Gastroesophageal sphincter (tissue), 4 donors: ENCODE measurements at regions not wholly inside any gene's neighbourhood (a gene's known extent, or its start where the extent isn't known, plus 50 kb on each side); places are given as distances from the start of the nearest gene placed in this dataset.

Experiments used
- ATAC-seq: fragments of 150-250 bp; one replicate; pipeline ENCODE4 v1.9.1; 2016; ENCODE audit warnings: mild to moderate bottlenecking, moderate library complexity
- H3K27ac ChIP-seq, 4 donors: fragments of 200-600 bp; sonication (generic) in 3 of 4; 1 replicate in 3 of 4; 2 replicates in 1 of 4; pipeline ENCODE4 v1.5.1; 2016 to 2019
- H3K27me3 ChIP-seq: fragments of 200-600 bp; sonication (generic); one replicate; pipeline ENCODE4 v1.5.1; 2019
- H3K36me3 ChIP-seq, 2 donors: fragments of 200-600 bp; sonication (generic); one replicate each; pipeline ENCODE4 v1.5.1; 2019; ENCODE audit warnings: control low read depth in 1 of 2
- H3K4me1 ChIP-seq, 3 donors: fragments of 200-600 bp; sonication (generic); 1 replicate in 2 of 3; 2 replicates in 1 of 3; pipeline ENCODE4 v1.5.1; 2016 to 2019; ENCODE audit warnings: control low read depth in 2 of 3
- H3K4me3 ChIP-seq, 2 donors: fragments of 200-600 bp; sonication (generic); one replicate each; pipeline ENCODE4 v1.5.1; 2019; ENCODE audit warnings: mild to moderate bottlenecking in 1 of 2, moderate library complexity in 1 of 2
- H3K9me3 ChIP-seq, 3 donors: fragments of 200-600 bp; sonication (generic); one replicate each; pipeline ENCODE4 v1.5.1; 2017 to 2019; ENCODE audit warnings: control low read depth in 2 of 3
- CTCF ChIP-seq, 4 experiments: fragments of 200-600 bp in 2 of 4; fragments of 450-650 bp in 2 of 4; sonication (generic) in 1 of 4; IDR thresholded peaks; one replicate each; pipeline ENCODE4 v1.5.1; 2017 to 2019; ENCODE audit warnings: antibody characterized with exemption in 4 of 4, mild to moderate bottlenecking in 2 of 4, moderate library complexity in 2 of 4
- EP300 ChIP-seq: sonication (generic); formaldehyde crosslinking; IDR thresholded peaks from one replicate; pipeline ENCODE4 v1.6.1; 2017; ENCODE audit warnings: antibody characterized with exemption, mild to moderate bottlenecking
- POLR2A ChIP-seq, 2 donors: fragments of 450-650 bp; IDR thresholded peaks; one replicate each; pipeline ENCODE4 v1.6.1; 2017; ENCODE audit warnings: antibody characterized with exemption in 2 of 2, mild to moderate bottlenecking in 2 of 2, moderate library complexity in 1 of 2
- POLR2AphosphoS5 ChIP-seq: sonication (generic); formaldehyde crosslinking; IDR thresholded peaks from one replicate; pipeline ENCODE4 v1.6.1; 2017; ENCODE audit warnings: antibody characterized with exemption
- WGBS, 2 donors: methylation state at CpG; one replicate each; pipeline ENCODE4 v1.1.5; 2018; ENCODE audit warnings: low coverage in 1 of 2; 5-methylcytosine and 5-hydroxymethylcytosine counted together

- 96% methylated on average over 3 of the region's 3 CpGs for WGBS, 2 donors
- no peak for TF ChIP-seq POLR2A (IDR thresholded peaks at IDR 0.05)
- no peak for TF ChIP-seq CTCF (IDR thresholded peaks at IDR 0.05)
- TF ChIP-seq POLR2AphosphoS5, result no peak
- TF ChIP-seq EP300, result no peak
- no peak overlapping the region for H3K4me3 ChIP-seq
- H3K27ac ChIP-seq, result no peak overlapping the region
- no peak for ATAC-seq
- H3K36me3 ChIP-seq, result no peaks in the 10 kb centered on the region
- no peaks in the 10 kb centered on the region for H3K27me3 ChIP-seq
- no peaks in the 10 kb centered on the region for H3K4me1 ChIP-seq
- H3K9me3 ChIP-seq, result no peaks in the 10 kb centered on the region
Measured at GRCh38 chr4:162323919-162324318, 160.1 kb upstream of the FSTL5 start.

GRCh38 chr4:162322054-162322453 lies 158.3 kb upstream of the FSTL5 start:
- no peaks in the 10 kb centered on the region for H3K4me1 ChIP-seq
- H3K27ac ChIP-seq, result no peak overlapping the region
- no peak for ATAC-seq
- no peaks in the 10 kb centered on the region for H3K9me3 ChIP-seq
- H3K27me3 ChIP-seq, result no peaks in the 10 kb centered on the region
- TF ChIP-seq CTCF (IDR thresholded peaks at IDR 0.05) (no peak), POLR2AphosphoS5 (no peak), POLR2A (IDR thresholded peaks at IDR 0.05) (no peak), EP300 (no peak)
- 52 to 72% methylated on average over 8 of the region's 8 CpGs for WGBS, 2 donors
- H3K36me3 ChIP-seq, result no peaks in the 10 kb centered on the region
- no peak overlapping the region for H3K4me3 ChIP-seq

GRCh38 chr4:162285753-162286152 lies 122.0 kb upstream of the FSTL5 start:
- no peaks in the 10 kb centered on the region for H3K36me3 ChIP-seq
- H3K27ac ChIP-seq, result no peak overlapping the region
- H3K9me3 ChIP-seq, result no peaks in the 10 kb centered on the region
- no peak for ATAC-seq
- H3K4me3 ChIP-seq, result no peak overlapping the region
- H3K4me1 ChIP-seq, result no peaks in the 10 kb centered on the region
- no peaks in the 10 kb centered on the region for H3K27me3 ChIP-seq
- TF ChIP-seq POLR2AphosphoS5, result no peak
- no CpG with 5 or more reads among the region's 2 CpGs for WGBS, 2 donors

GRCh38 chr4:162282684-162283083 lies 118.9 kb upstream of the FSTL5 start:
- Histone ChIP-seq H3K4me3 (no peak overlapping the region), H3K4me1 (no peaks in the 10 kb centered on the region), H3K27me3 (no peaks in the 10 kb centered on the region), H3K27ac (no peak overlapping the region), H3K9me3 (no peaks in the 10 kb centered on the region), H3K36me3 (no peaks in the 10 kb centered on the region)
- no peak for ATAC-seq
- WGBS, 2 donors, result 51 to 64% methylated on average over 3 of the region's 3 CpGs
- no peak for TF ChIP-seq CTCF (IDR thresholded peaks at IDR 0.05)
- TF ChIP-seq POLR2A (IDR thresholded peaks at IDR 0.05), result no peak
- no peak for TF ChIP-seq POLR2AphosphoS5
- TF ChIP-seq EP300, result no peak

- TF ChIP-seq CTCF (IDR thresholded peaks at IDR 0.05) (no peak), EP300 (no peak), POLR2A (IDR thresholded peaks at IDR 0.05) (no peak), POLR2AphosphoS5 (no peak)
- Histone ChIP-seq H3K27me3 (no peaks in the 10 kb centered on the region), H3K27ac (no peak overlapping the region), H3K4me3 (no peak overlapping the region), H3K36me3 (no peaks in the 10 kb centered on the region), H3K4me1 (no peaks in the 10 kb centered on the region), H3K9me3 (no peaks in the 10 kb centered on the region)
- WGBS, 2 donors, result 75 to 86% methylated on average over 1 of the region's 1 CpG
- no peak for ATAC-seq
Measured at GRCh38 chr4:162274354-162274753, 110.6 kb upstream of the FSTL5 start.

GRCh38 chr4:162272215-162272614 lies 108.4 kb upstream of the FSTL5 start:
- TF ChIP-seq POLR2A (IDR thresholded peaks at IDR 0.05) (no peak), CTCF (IDR thresholded peaks at IDR 0.05) (no peak), EP300 (no peak), POLR2AphosphoS5 (no peak)
- Histone ChIP-seq H3K4me3 (no peak overlapping the region), H3K27ac (no peak overlapping the region), H3K27me3 (no peaks in the 10 kb centered on the region), H3K4me1 (no peaks in the 10 kb centered on the region), H3K36me3 (no peaks in the 10 kb centered on the region), H3K9me3 (no peaks in the 10 kb centered on the region)
- no peak for ATAC-seq
- WGBS, 2 donors, result 65 to 82% methylated on average over 2 of the region's 2 CpGs
